Right atrium auricular region (tissue), 2 donors: ENCODE measurements at regions not wholly inside any gene's neighbourhood (a gene's known extent, or its start where the extent isn't known, plus 50 kb on each side); places are given as distances from the start of the nearest gene placed in this dataset.

Experiments
- DNase-seq: peaks from one replicate; pipeline ENCODE4 v3.0.0-alpha.2; 2019; ENCODE audit warnings: low spot score
- H3K27ac ChIP-seq, 2 donors: fragments of 200-600 bp; sonication (generic); 1 replicate in 1 of 2; 2 replicates in 1 of 2; pipeline ENCODE4 v1.5.1; 2016 to 2019
- H3K27me3 ChIP-seq, 2 donors: fragments of 200-600 bp; sonication (generic); one replicate each; pipeline versions ENCODE4 v1.5.1 to v1.6.0; 2017 to 2019
- H3K36me3 ChIP-seq: fragments of 200-600 bp; sonication (generic); one replicate; pipeline ENCODE4 v1.5.1; 2016
- H3K4me1 ChIP-seq, 2 donors: fragments of 200-600 bp; sonication (generic); one replicate each; pipeline versions ENCODE4 v1.5.1 to v1.6.0; 2017 to 2019
- H3K4me3 ChIP-seq, 2 donors: fragments of 200-600 bp; sonication (generic); 1 replicate in 1 of 2; 2 replicates in 1 of 2; pipeline ENCODE4 v1.5.1; 2017 to 2019; ENCODE audit warnings: mild to moderate bottlenecking in 1 of 2, moderate library complexity in 1 of 2
- H3K9me3 ChIP-seq, 2 donors: fragments of 200-600 bp; sonication (generic); one replicate each; pipeline ENCODE4 v1.5.1; 2019
- CTCF ChIP-seq, 2 donors: fragments of 200-600 bp; sonication (generic); IDR thresholded peaks; one replicate each; pipeline ENCODE4 v1.5.1; 2019; ENCODE audit warnings: antibody characterized with exemption in 2 of 2

GRCh38 chrX:23575281-23575680 lies 92.0 kb upstream of the PRDX4 start:
- no peaks in the 10 kb centered on the region for H3K4me1 ChIP-seq
- no peaks in the 10 kb centered on the region for H3K27me3 ChIP-seq
- H3K36me3 ChIP-seq = no peaks in the 10 kb centered on the region
- no peak overlapping the region for H3K27ac ChIP-seq
- H3K4me3 ChIP-seq = no peak overlapping the region
- H3K9me3 ChIP-seq = peaks cover 0 to 6% of the 10 kb centered on the region in 2 donors
- TF ChIP-seq CTCF (IDR thresholded peaks at IDR 0.05) = no peak
- DNase-seq = no peak

- Histone ChIP-seq H3K27me3 (no peaks in the 10 kb centered on the region), H3K4me1 (no peaks in the 10 kb centered on the region), H3K9me3 (peaks cover 0 to 4% of the 10 kb centered on the region in 2 donors), H3K27ac (no peak overlapping the region), H3K36me3 (no peaks in the 10 kb centered on the region), H3K4me3 (no peak overlapping the region)
- TF ChIP-seq CTCF (IDR thresholded peaks at IDR 0.05) = no peak
- no peak for DNase-seq
These were observed 89.2 kb upstream of the PRDX4 start for GRCh38 chrX:23578079-23578478.

- no peaks in the 10 kb centered on the region for H3K4me1 ChIP-seq
- H3K27me3 ChIP-seq = no peaks in the 10 kb centered on the region
- H3K4me3 ChIP-seq = no peak overlapping the region
- no peak for TF ChIP-seq CTCF (IDR thresholded peaks at IDR 0.05)
- no peak overlapping the region for H3K27ac ChIP-seq
- H3K9me3 ChIP-seq = peaks cover 0 to 12% of the 10 kb centered on the region in 2 donors
- no peaks in the 10 kb centered on the region for H3K36me3 ChIP-seq
- no peak for DNase-seq
These were observed 77.8 kb upstream of the PRDX4 start for GRCh38 chrX:23589496-23589895.

GRCh38 chrX:23592741-23593140 lies 74.6 kb upstream of the PRDX4 start:
- Histone ChIP-seq H3K9me3 (peaks cover 0 to 12% of the 10 kb centered on the region in 2 donors), H3K4me3 (no peak overlapping the region), H3K27me3 (no peaks in the 10 kb centered on the region), H3K36me3 (no peaks in the 10 kb centered on the region), H3K27ac (no peak overlapping the region), H3K4me1 (no peaks in the 10 kb centered on the region)
- no peak for TF ChIP-seq CTCF (IDR thresholded peaks at IDR 0.05)
- DNase-seq = no peak

GRCh38 chrX:23598575-23598974 lies 68.7 kb upstream of the PRDX4 start:
- no peak for TF ChIP-seq CTCF (IDR thresholded peaks at IDR 0.05)
- Histone ChIP-seq H3K36me3 (no peaks in the 10 kb centered on the region), H3K9me3 (no peaks in the 10 kb centered on the region), H3K27me3 (no peaks in the 10 kb centered on the region), H3K27ac (no peak overlapping the region), H3K4me3 (no peak overlapping the region), H3K4me1 (no peaks in the 10 kb centered on the region)
- DNase-seq = no peak

- Histone ChIP-seq H3K4me3 (no peak overlapping the region), H3K27me3 (no peaks in the 10 kb centered on the region), H3K9me3 (no peaks in the 10 kb centered on the region), H3K27ac (no peak overlapping the region), H3K4me1 (no peaks in the 10 kb centered on the region), H3K36me3 (no peaks in the 10 kb centered on the region)
- no peak for DNase-seq
- no peak for TF ChIP-seq CTCF (IDR thresholded peaks at IDR 0.05)
These were observed 63.8 kb upstream of the PRDX4 start for GRCh38 chrX:23603501-23603900.
